Esophagus (tissue), 2 donors: ENCODE measurements at regions not wholly inside any gene's neighbourhood (a gene's known extent, or its start where the extent isn't known, plus 50 kb on each side); places are given as distances from the start of the nearest gene placed in this dataset.

Experiments used
- H3K27ac ChIP-seq, 2 donors: one replicate each; pipeline ENCODE4 v1.5.1; 2013; ENCODE audit warnings: low read depth in 2 of 2, mild to moderate bottlenecking in 2 of 2, inconsistent platforms in 1 of 2, low read length in 1 of 2, moderate library complexity in 1 of 2
- H3K27me3 ChIP-seq, 2 donors: one replicate each; pipeline ENCODE4 v1.6.1; 2013; ENCODE audit warnings: low read length in 2 of 2, control low read depth in 1 of 2, mild to moderate bottlenecking in 1 of 2; ENCODE audit not compliant: insufficient read depth in 2 of 2, control insufficient read depth in 1 of 2
- H3K36me3 ChIP-seq, 2 donors: one replicate each; pipeline ENCODE4 v1.6.1; 2013; ENCODE audit warnings: low read length in 1 of 2; ENCODE audit not compliant: control insufficient read depth in 2 of 2, insufficient read depth in 2 of 2
- H3K4me1 ChIP-seq, 2 donors: one replicate each; pipeline ENCODE4 v1.6.1; 2013; ENCODE audit warnings: low read length in 1 of 2; ENCODE audit not compliant: control insufficient read depth in 2 of 2, insufficient read depth in 2 of 2
- H3K4me3 ChIP-seq, 2 donors: one replicate each; pipeline ENCODE4 v1.5.1; 2013; ENCODE audit warnings: low read length in 2 of 2, mild to moderate bottlenecking in 2 of 2, low read depth in 1 of 2, moderate library complexity in 1 of 2
- H3K9me3 ChIP-seq, 2 donors: one replicate each; pipeline ENCODE4 v1.6.1; 2013; ENCODE audit warnings: mild to moderate bottlenecking in 2 of 2, low read depth in 1 of 2, low read length in 1 of 2, moderate library complexity in 1 of 2; ENCODE audit not compliant: control insufficient read depth in 2 of 2, insufficient read depth in 1 of 2
- WGBS, 2 donors: extraction: QIAGEN DNeasy Blood & Tissue Kit; methylation state at CpG; one replicate each; pipeline ENCODE4 v1.1.7; 2013; 5-methylcytosine and 5-hydroxymethylcytosine counted together
- donor health status: healthy with polysubstance abuse.
- donor health status: Bipolar disorder and iron deficiency.

DNA sequence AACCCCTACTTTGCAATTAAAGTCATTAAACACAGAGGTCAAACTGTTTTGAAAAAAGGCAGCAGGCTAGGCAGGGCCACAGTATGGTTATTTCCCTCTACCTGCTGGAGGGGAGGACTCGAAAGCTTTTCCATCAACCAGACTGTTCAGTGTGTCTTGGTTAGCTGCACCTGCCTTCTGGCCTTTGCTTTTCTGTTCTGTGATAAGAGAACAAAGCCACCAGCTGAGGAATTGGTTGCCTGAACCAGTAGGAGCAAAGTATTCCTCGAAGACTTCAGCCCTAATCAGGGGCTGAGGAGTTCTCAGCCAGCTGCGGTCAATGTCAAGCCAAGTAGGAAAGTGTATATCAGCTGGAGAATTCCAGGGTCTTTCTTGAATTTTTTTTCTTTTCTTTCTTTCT is 132.5 kb downstream of the SOX2 start:
- peaks cover 0 to 2% of the 10 kb centered on the region in 2 donors for H3K9me3 ChIP-seq
- H3K36me3 ChIP-seq = no peaks in the 10 kb centered on the region
- H3K4me1 ChIP-seq = peaks cover 0 to 2% of the 10 kb centered on the region in 2 donors
- H3K27me3 ChIP-seq = no peaks in the 10 kb centered on the region
- no peak overlapping the region for H3K4me3 ChIP-seq
- no peak overlapping the region for H3K27ac ChIP-seq
- WGBS, 2 donors = 76 to 90% methylated on average over 3 of the region's 3 CpGs

DNA sequence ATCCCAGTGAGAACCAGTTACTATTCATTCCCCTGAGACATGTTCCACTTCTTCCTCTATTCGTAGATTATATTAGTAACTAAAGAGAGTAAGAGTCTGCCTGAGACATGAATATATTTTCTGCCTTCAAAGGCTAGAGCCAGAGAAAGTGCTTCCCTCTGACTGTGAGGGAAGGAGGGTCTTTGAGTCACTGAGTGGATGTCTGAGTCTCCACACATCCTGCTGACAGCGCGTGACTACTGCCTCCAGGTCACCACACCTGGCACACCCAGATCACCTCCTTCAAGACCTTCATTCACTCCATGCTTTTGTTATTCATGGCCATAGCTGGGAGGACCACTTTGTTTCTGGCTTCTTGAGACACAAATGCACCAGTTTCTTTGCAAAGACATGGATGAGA is 135.6 kb downstream of the SOX2 start:
- whole genome bisulfite sequencing, 2 donors = 83 to 89% methylated on average over 3 of the region's 3 CpGs
- Histone ChIP-seq H3K27me3 (no peaks in the 10 kb centered on the region), H3K9me3 (no peaks in the 10 kb centered on the region), H3K36me3 (no peaks in the 10 kb centered on the region), H3K4me3 (no peak overlapping the region), H3K4me1 (peaks cover 0 to 2% of the 10 kb centered on the region in 2 donors), H3K27ac (no peak overlapping the region)

DNA sequence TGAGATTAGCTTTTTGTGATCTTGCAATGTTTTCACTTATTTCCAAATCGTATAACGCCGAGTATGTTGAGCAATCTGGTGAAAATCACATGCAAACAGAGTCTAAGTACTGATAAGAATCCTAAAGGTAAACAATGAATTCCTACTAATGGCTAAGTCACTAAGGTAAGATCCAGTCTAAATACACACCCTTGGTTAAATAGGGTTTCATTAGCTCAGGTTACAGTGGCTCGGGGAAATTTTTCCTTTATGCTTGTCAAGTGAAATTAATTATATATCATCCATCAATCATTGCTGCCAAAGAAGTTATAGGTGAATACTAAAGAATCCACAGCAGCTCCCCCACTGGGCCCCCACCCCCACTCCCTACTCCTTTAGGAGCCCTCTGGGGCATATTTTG is 139.3 kb downstream of the SOX2 start:
- no peaks in the 10 kb centered on the region for H3K36me3 ChIP-seq
- no peaks in the 10 kb centered on the region for H3K9me3 ChIP-seq
- no peaks in the 10 kb centered on the region for H3K27me3 ChIP-seq
- WGBS, 2 donors = 44 to 47% methylated on average over 4 of the region's 4 CpGs
- H3K4me3 ChIP-seq = no peak overlapping the region
- no peaks in the 10 kb centered on the region for H3K4me1 ChIP-seq
- no peak overlapping the region for H3K27ac ChIP-seq

DNA sequence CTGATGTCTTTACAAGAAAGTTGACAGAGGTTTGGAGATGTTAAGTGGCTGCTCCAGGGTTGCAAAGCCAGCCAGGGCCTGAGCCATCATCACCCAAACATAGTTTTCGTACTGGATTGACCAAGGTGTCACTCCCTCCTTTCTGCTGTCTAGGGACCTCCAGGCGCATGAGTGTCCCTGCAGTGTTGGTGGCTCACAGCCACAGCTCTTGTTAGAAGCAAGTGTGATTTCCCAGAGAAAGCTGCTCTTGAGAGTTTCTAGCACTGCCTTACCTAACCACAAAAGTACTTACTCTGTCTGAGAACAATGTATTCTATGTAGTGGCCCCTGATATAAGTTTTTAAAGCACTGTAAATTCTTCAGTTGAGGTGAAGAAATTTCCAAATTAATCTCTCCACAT is 144.1 kb downstream of the SOX2 start:
- H3K9me3 ChIP-seq = no peaks in the 10 kb centered on the region
- no peak overlapping the region for H3K4me3 ChIP-seq
- WGBS, 2 donors = 73 to 84% methylated on average over 2 of the region's 2 CpGs
- no peak overlapping the region for H3K27ac ChIP-seq
- no peaks in the 10 kb centered on the region for H3K4me1 ChIP-seq
- no peaks in the 10 kb centered on the region for H3K36me3 ChIP-seq
- H3K27me3 ChIP-seq = no peaks in the 10 kb centered on the region

DNA sequence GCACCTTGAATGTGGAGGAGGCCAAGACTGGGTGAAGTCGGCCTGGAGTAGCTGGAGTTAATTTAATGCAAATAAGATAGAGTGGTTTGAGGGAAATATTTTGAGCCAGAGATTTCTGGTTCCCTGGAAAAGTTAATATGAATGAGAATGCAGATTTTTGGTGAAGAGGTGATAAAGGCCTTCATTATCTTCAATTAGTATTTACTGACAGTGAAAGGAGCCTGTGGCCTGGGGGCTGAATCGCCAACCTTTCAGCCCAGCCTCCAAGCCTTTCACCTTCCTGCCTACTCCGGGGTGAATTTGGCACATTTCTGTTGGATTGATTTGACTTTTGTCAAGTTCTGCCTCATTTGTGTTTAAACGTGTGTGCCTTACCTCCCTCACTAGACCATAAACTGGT is 147.8 kb downstream of the SOX2 start:
- peaks cover 0 to 5% of the 10 kb centered on the region in 2 donors for H3K36me3 ChIP-seq
- WGBS, 2 donors = 45 to 55% methylated on average over 4 of the region's 4 CpGs
- H3K4me3 ChIP-seq = no peak overlapping the region
- H3K27me3 ChIP-seq = no peaks in the 10 kb centered on the region
- H3K27ac ChIP-seq = no peak overlapping the region
- H3K9me3 ChIP-seq = no peaks in the 10 kb centered on the region
- H3K4me1 ChIP-seq = no peaks in the 10 kb centered on the region

DNA sequence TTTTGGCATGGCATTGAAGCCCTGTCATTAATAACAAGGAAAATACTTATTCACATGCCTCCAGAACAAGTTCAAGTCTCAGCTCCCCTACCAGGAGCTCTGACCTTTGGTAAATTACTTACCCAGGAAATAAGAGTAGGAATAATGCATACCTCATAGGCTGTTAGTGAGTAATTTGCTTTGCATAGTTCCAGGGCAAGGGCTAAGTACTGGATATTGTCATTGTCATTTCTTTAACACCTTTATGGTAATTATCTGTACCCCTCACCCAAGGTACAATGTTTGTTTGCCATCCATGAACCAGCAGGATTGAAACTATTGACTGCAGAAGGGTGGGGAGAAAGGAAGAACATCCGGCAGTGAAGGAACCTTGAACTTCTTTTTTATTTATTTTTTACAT is 148.5 kb downstream of the SOX2 start:
- Histone ChIP-seq H3K4me3 (no peak overlapping the region), H3K27me3 (no peaks in the 10 kb centered on the region), H3K27ac (no peak overlapping the region), H3K36me3 (peaks cover 0 to 5% of the 10 kb centered on the region in 2 donors), H3K9me3 (no peaks in the 10 kb centered on the region), H3K4me1 (no peaks in the 10 kb centered on the region)
- 78 to 93% methylated on average over 1 of the region's 1 CpG for WGBS, 2 donors

DNA sequence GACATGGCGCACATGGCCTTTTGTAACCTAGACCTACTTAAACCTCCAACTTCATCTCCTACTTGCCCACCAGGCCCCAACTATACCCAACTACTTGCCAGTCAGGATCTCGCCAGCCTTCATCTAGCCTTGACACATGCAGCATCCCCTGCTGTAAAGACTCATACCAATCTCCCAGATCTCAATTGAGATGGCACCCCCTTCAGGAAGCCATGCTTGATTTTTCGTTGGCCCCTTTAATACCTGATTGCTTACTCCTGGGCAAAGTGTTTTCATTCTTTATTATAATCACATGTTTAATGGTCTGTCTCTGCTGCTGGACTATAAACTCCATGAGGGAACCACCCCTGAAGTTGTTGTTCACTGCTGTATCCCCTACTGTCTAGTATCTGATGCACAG is 150.8 kb downstream of the SOX2 start:
- 71 to 84% methylated on average over 3 of the region's 3 CpGs for WGBS, 2 donors
- no peak overlapping the region for H3K4me3 ChIP-seq
- H3K9me3 ChIP-seq = no peaks in the 10 kb centered on the region
- H3K27me3 ChIP-seq = no peaks in the 10 kb centered on the region
- peaks cover 0 to 5% of the 10 kb centered on the region in 2 donors for H3K36me3 ChIP-seq
- H3K4me1 ChIP-seq = no peaks in the 10 kb centered on the region
- no peak overlapping the region for H3K27ac ChIP-seq

DNA sequence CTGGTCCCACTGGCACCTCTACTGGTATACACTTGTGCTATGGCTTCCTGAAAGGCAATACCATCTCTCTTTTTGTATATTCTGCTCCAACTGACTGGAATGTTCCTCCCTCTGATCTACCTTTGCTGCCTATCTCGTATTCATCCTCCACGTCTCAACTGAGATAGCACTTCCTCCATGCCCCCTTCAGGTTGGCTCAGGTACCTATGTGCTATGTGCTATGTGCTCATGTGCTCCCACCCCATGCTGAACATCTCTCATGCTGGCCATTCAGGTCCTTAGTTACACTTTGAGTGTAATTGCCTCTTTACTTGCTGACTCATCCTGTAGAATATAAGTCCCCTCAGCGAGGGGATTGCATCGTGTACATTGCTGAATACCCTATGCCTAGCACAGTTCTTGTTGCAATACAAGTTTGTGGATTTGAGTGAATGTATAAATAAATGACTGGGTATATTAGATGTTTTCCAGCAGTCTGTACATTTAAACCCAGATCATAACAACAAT is 156.9 kb downstream of the SOX2 start:
- no peaks in the 10 kb centered on the region for H3K27me3 ChIP-seq
- H3K9me3 ChIP-seq = no peaks in the 10 kb centered on the region
- 73 to 81% methylated on average over 4 of the region's 4 CpGs for WGBS, 2 donors
- H3K4me1 ChIP-seq = no peaks in the 10 kb centered on the region
- H3K36me3 ChIP-seq = no peaks in the 10 kb centered on the region
- no peak overlapping the region for H3K4me3 ChIP-seq
- H3K27ac ChIP-seq = no peak overlapping the region

DNA sequence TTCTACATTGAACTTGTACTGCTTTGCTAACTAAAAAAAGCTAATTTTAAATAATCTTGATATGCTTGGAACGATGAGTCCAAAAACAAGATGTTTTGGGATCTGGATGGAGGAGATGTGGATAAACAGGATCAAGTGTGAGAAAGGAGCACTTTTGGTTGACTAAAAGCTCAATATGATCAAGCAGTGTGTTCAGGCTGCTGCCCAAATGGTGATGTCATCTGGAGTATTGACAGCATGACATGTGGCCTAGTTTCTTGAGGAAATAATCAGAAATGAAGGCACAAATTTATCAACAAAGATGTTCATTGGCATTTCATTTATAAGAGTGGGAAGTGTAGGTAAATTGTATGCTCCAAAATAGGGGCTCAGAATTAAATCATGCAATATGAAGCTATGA is 161.2 kb downstream of the SOX2 start:
- Histone ChIP-seq H3K36me3 (no peaks in the 10 kb centered on the region), H3K4me3 (no peak overlapping the region), H3K4me1 (no peaks in the 10 kb centered on the region), H3K27ac (no peak overlapping the region), H3K27me3 (no peaks in the 10 kb centered on the region), H3K9me3 (no peaks in the 10 kb centered on the region)
- 72 to 76% methylated on average over 1 of the region's 1 CpG for WGBS, 2 donors

DNA sequence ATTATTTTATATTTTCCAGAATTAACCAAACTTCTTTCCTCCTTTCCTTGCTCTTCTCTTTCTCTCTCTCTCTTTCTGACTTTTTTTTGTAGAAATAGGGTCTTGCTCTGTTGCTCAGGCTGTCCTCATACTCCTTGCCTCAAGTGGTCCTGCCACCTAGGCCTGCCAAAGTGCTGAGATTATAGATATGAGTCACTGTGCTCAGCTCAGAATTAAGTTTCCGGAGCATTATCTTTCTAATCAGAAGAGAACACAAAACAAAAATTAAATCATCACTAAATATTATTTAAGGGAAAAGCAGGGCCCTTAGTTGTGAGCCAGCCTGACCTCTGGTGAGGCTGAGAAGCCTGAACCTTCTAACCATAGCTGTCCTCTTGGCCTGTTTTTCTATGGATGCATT is 168.2 kb downstream of the SOX2 start:
- H3K4me3 ChIP-seq = no peak overlapping the region
- no peaks in the 10 kb centered on the region for H3K9me3 ChIP-seq
- 21 to 45% methylated on average over 1 of the region's 1 CpG for WGBS, 2 donors
- H3K36me3 ChIP-seq = no peaks in the 10 kb centered on the region
- no peak overlapping the region for H3K27ac ChIP-seq
- no peaks in the 10 kb centered on the region for H3K27me3 ChIP-seq
- H3K4me1 ChIP-seq = no peaks in the 10 kb centered on the region
